Suprapubic skin (tissue), 4 donors: ENCODE measurements at regions not wholly inside any gene's neighbourhood (a gene's known extent, or its start where the extent isn't known, plus 50 kb on each side); places are given as distances from the start of the nearest gene placed in this dataset.

ENCODE experiments used
- DNase-seq, 2 donors: peaks; one replicate each; pipeline ENCODE4 v3.0.0-alpha.2; 2019; ENCODE audit warnings: low spot score in 2 of 2
- H3K27ac ChIP-seq: fragments of 200-600 bp; sonication (generic); one replicate; pipeline ENCODE4 v1.5.1; 2019
- H3K27me3 ChIP-seq: fragments of 200-600 bp; sonication (generic); one replicate; pipeline ENCODE4 v1.5.1; 2019
- H3K36me3 ChIP-seq: fragments of 200-600 bp; sonication (generic); one replicate; pipeline ENCODE4 v1.5.1; 2019
- H3K4me1 ChIP-seq: fragments of 200-600 bp; sonication (generic); one replicate; pipeline ENCODE4 v1.5.1; 2019
- H3K4me3 ChIP-seq: fragments of 200-600 bp; sonication (generic); one replicate; pipeline ENCODE4 v1.5.1; 2019; ENCODE audit warnings: mild to moderate bottlenecking
- H3K9me3 ChIP-seq: fragments of 200-600 bp; sonication (generic); one replicate; pipeline ENCODE4 v1.5.1; 2019
- EP300 ChIP-seq: sonication (generic); formaldehyde crosslinking; IDR thresholded peaks from one replicate; pipeline ENCODE4 v1.6.1; 2017; ENCODE audit warnings: antibody characterized with exemption
- POLR2A ChIP-seq, 2 donors: fragments of 450-650 bp; IDR thresholded peaks; one replicate each; pipeline ENCODE4 v1.6.1; 2017; ENCODE audit warnings: antibody characterized with exemption in 2 of 2, mild to moderate bottlenecking in 2 of 2, moderate library complexity in 2 of 2
- POLR2AphosphoS5 ChIP-seq, 3 donors: sonication (generic); formaldehyde crosslinking; IDR thresholded peaks; one replicate each; pipeline ENCODE4 v1.6.1; 2017; ENCODE audit warnings: antibody characterized with exemption in 3 of 3
- WGBS: methylation state at CpG from one replicate; pipeline ENCODE4 v1.1.5; 2018; 5-methylcytosine and 5-hydroxymethylcytosine counted together
- TF ChIP-seq, protein P1 (sequence below), 2 donors: fragments of 200-600 bp in 1 of 2; fragments of 450-650 bp in 1 of 2; sonication (generic) in 1 of 2; IDR thresholded peaks; one replicate each; pipeline ENCODE4 v1.5.1; 2016 to 2019; ENCODE audit warnings: antibody characterized with exemption in 2 of 2, mild to moderate bottlenecking in 1 of 2, moderate library complexity in 1 of 2

DNA sequence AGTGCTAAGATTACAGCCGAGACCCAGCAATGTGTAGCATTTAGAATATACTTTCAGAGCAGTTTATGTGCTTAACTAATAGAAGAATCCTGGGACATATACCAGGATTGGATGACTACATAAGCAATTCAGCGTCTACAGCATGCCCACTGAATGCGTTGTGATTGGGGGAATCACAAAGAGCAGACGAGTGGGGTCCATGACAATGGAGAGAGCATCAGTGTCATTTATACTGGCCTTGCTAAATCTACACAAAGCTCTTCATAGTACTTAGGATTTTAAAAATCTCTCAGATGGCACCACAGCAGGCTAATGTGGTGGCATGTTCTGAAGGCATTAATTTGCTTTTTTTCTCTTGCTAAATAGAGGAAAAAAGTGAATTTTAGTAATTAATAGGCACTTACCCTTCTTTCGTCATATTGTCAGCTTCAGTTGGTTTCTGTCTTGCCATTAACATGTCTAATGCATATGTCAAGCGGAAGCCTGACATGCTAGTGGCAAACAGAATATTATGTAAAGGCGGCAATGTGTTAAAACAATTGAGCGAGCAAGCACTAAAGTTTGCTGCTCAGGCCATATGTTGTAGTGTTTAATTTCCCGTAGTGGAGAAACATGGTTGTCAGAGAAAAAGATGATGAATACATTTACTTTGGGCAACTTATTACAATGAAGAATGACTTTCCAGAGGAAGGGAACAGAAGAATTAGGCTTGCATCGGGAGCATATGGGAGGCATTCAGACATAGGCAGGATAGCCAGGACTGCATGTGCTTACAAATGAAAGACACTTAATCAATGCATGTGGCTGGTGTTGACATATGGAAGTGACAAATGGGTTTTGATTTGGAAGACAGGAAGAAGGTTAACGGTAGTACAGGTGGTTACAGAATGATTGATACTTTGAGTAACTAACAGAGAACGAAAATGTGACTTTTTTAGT lies 145.2 kb downstream of the ICOS start:
- no peak for DNase-seq
- Histone ChIP-seq H3K4me3 (no peak overlapping the region), H3K27ac (no peak overlapping the region), H3K36me3 (no peaks in the 10 kb centered on the region), H3K9me3 (no peaks in the 10 kb centered on the region), H3K4me1 (no peaks in the 10 kb centered on the region), H3K27me3 (no peaks in the 10 kb centered on the region)
- no peak for TF ChIP-seq EP300
- TF ChIP-seq POLR2A (IDR thresholded peaks at IDR 0.05) = no peak
- TF ChIP-seq, protein P1, sequence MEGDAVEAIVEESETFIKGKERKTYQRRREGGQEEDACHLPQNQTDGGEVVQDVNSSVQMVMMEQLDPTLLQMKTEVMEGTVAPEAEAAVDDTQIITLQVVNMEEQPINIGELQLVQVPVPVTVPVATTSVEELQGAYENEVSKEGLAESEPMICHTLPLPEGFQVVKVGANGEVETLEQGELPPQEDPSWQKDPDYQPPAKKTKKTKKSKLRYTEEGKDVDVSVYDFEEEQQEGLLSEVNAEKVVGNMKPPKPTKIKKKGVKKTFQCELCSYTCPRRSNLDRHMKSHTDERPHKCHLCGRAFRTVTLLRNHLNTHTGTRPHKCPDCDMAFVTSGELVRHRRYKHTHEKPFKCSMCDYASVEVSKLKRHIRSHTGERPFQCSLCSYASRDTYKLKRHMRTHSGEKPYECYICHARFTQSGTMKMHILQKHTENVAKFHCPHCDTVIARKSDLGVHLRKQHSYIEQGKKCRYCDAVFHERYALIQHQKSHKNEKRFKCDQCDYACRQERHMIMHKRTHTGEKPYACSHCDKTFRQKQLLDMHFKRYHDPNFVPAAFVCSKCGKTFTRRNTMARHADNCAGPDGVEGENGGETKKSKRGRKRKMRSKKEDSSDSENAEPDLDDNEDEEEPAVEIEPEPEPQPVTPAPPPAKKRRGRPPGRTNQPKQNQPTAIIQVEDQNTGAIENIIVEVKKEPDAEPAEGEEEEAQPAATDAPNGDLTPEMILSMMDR (IDR thresholded peaks at IDR 0.05) = no peak
- no peak for TF ChIP-seq POLR2AphosphoS5 (IDR thresholded peaks at IDR 0.05)
- 93% methylated on average over 12 of the region's 12 CpGs for WGBS

DNA sequence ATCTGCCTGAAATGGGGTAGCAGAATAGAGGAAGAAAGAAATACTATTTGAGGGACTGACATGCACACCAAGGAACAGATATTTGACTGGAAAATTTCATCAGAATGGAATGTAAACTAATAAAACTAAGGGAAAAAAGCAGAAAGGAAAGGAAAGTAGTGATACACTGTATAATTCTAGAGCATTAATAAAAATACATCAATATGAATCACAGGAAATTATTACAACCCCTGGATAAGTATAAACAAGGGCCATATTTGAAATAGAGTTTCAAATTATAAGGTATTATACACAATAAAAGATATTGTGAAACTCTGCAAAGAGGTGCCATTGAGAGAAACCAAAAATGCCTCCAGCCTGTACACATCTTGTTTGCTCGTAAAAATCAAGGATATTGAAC lies 149.6 kb downstream of the ICOS start:
- H3K4me1 ChIP-seq = no peaks in the 10 kb centered on the region
- no peak for DNase-seq
- TF ChIP-seq, protein P1 (IDR thresholded peaks at IDR 0.05) = no peak
- TF ChIP-seq EP300 = no peak
- no peak for TF ChIP-seq POLR2A (IDR thresholded peaks at IDR 0.05)
- no peak for TF ChIP-seq POLR2AphosphoS5 (IDR thresholded peaks at IDR 0.05)
- H3K9me3 ChIP-seq = no peaks in the 10 kb centered on the region
- H3K4me3 ChIP-seq = no peak overlapping the region
- no peak overlapping the region for H3K27ac ChIP-seq
- WGBS = 70% methylated on average over 1 of the region's 1 CpG
- H3K36me3 ChIP-seq = no peaks in the 10 kb centered on the region
- no peaks in the 10 kb centered on the region for H3K27me3 ChIP-seq

DNA sequence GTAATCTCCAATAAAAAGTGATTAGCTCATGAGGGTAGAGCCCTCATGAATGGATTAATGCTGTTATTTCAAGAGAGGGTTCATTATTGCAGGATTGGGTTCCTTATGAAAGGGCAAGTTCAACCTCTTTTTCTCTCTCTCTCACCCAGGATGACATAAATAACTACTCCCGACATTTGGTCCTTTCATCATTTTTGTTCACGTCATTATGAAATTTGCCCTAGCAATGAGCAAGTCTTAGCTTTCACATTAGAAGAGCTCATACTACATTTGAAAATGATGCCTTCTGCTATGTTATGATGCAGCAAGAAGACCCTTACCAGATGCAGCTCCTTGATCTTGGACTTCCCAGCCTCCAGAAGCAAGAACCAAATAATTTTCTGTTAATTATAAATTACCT lies 152.5 kb downstream of the ICOS start:
- 91% methylated on average over 2 of the region's 2 CpGs for WGBS

DNA sequence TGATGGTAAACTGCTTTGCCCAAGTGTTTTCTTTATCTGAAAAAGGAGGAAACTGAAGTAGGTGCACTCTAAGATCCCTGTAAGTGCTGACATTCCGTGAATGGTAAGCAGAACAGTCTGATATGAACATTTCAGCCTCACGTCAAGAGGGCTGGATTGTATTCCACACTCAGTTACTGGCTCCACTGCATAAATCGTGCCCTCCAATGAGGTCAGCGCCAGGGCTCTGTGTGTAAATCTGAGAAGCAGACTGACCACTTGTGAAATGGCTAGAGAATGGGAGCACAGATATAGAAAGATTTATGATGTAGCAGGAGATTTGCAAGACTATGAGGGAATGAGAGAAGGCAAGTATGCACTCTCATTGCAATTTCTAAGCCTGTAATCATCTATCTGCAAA lies 153.0 kb downstream of the ICOS start:
- Histone ChIP-seq H3K4me1 (no peaks in the 10 kb centered on the region), H3K27ac (no peak overlapping the region), H3K9me3 (no peaks in the 10 kb centered on the region), H3K36me3 (no peaks in the 10 kb centered on the region), H3K27me3 (no peaks in the 10 kb centered on the region), H3K4me3 (no peak overlapping the region)
- WGBS = 72% methylated on average over 4 of the region's 4 CpGs
- no peak for DNase-seq
- TF ChIP-seq EP300 (no peak), POLR2AphosphoS5 (IDR thresholded peaks at IDR 0.05) (no peak), POLR2A (IDR thresholded peaks at IDR 0.05) (no peak)
- TF ChIP-seq, protein P1 (IDR thresholded peaks at IDR 0.05) = no peak

More for the DNA sequence above, 152.5 kb downstream of the ICOS start:
- Histone ChIP-seq H3K36me3 (no peaks in the 10 kb centered on the region), H3K9me3 (no peaks in the 10 kb centered on the region), H3K4me1 (no peaks in the 10 kb centered on the region), H3K27me3 (no peaks in the 10 kb centered on the region), H3K4me3 (no peak overlapping the region), H3K27ac (no peak overlapping the region)
- TF ChIP-seq, protein P1 (IDR thresholded peaks at IDR 0.05) = no peak
- TF ChIP-seq POLR2A (IDR thresholded peaks at IDR 0.05) (no peak), POLR2AphosphoS5 (IDR thresholded peaks at IDR 0.05) (no peak), EP300 (no peak)
- DNase-seq = no peak

DNA sequence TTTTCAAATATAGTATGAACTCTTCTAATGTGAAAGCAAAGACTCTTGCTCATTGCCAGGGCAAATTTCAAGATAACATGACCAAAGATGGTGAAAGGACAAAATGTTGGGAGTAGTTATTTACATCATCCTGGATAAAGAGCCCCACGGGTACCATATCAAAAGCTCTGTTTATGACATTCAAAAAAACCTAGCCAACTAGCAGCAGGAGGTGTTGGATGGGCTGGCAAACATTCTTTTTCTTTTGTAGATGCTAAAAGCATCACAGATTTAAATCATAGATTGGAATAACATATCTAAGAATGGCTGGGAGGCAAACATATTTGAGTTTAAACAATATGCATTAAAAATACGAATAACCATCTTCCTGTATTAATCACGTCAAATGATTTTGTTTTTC lies 153.5 kb downstream of the ICOS start:
- TF ChIP-seq, protein P1 (IDR thresholded peaks at IDR 0.05) = no peak
- TF ChIP-seq POLR2AphosphoS5 (IDR thresholded peaks at IDR 0.05) = no peak
- no peak for TF ChIP-seq POLR2A (IDR thresholded peaks at IDR 0.05)
- TF ChIP-seq EP300 = no peak
- Histone ChIP-seq H3K9me3 (no peaks in the 10 kb centered on the region), H3K4me3 (no peak overlapping the region), H3K27ac (no peak overlapping the region), H3K36me3 (no peaks in the 10 kb centered on the region), H3K4me1 (no peaks in the 10 kb centered on the region), H3K27me3 (no peaks in the 10 kb centered on the region)
- WGBS = 45% methylated on average over 3 of the region's 3 CpGs
- no peak for DNase-seq
